ENCODE measurements at regions not wholly inside any gene's neighbourhood (a gene's known extent, or its start where the extent isn't known, plus 50 kb on each side); places are given as distances from the start of the nearest gene placed in this dataset.

DNA sequence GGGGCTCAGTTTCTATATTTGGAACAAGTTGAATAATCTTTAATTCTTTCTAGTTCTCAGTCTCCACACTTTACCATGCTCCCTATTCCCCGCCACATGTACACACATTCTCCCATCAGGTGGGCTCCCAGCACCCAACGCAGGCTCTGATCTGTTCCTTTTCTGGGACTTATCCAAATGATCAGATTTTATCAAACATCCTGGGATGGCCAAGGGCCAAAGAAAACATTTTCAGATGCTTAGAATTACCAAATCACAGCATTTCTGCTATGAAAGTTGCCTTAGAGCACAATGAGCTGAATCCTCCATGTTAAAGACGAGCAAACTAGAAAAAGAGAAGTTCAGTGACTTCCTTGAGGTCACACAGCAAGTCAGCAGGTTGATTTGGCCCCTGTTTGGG lies 153.4 kb downstream of the SEC61B start:
- H3K4me1 Mint-ChIP-seq = no peaks in the 10 kb centered on the region
- CTCF ChIA-PET = no interaction called here
- peaks cover 10% of the 10 kb centered on the region for H3K27me3 Mint-ChIP-seq
- DNase-seq (no peak), ATAC-seq (ENCODE audit: low read depth) (no peak)
- POLR2A ChIA-PET = no interaction called here
- TF ChIP-seq, protein P1, sequence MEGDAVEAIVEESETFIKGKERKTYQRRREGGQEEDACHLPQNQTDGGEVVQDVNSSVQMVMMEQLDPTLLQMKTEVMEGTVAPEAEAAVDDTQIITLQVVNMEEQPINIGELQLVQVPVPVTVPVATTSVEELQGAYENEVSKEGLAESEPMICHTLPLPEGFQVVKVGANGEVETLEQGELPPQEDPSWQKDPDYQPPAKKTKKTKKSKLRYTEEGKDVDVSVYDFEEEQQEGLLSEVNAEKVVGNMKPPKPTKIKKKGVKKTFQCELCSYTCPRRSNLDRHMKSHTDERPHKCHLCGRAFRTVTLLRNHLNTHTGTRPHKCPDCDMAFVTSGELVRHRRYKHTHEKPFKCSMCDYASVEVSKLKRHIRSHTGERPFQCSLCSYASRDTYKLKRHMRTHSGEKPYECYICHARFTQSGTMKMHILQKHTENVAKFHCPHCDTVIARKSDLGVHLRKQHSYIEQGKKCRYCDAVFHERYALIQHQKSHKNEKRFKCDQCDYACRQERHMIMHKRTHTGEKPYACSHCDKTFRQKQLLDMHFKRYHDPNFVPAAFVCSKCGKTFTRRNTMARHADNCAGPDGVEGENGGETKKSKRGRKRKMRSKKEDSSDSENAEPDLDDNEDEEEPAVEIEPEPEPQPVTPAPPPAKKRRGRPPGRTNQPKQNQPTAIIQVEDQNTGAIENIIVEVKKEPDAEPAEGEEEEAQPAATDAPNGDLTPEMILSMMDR (IDR thresholded peaks at IDR 0.05) = no peak
- no peaks in the 10 kb centered on the region for H3K9me3 Mint-ChIP-seq
- intact Hi-C loops (cut with micrococcal nuclease) = no loop called here
- H3K36me3 Mint-ChIP-seq (ENCODE audit: low read depth) = no peaks in the 10 kb centered on the region
- H3K4me3 Mint-ChIP-seq = no peak overlapping the region
- no peak overlapping the region for H3K27ac Mint-ChIP-seq

DNA sequence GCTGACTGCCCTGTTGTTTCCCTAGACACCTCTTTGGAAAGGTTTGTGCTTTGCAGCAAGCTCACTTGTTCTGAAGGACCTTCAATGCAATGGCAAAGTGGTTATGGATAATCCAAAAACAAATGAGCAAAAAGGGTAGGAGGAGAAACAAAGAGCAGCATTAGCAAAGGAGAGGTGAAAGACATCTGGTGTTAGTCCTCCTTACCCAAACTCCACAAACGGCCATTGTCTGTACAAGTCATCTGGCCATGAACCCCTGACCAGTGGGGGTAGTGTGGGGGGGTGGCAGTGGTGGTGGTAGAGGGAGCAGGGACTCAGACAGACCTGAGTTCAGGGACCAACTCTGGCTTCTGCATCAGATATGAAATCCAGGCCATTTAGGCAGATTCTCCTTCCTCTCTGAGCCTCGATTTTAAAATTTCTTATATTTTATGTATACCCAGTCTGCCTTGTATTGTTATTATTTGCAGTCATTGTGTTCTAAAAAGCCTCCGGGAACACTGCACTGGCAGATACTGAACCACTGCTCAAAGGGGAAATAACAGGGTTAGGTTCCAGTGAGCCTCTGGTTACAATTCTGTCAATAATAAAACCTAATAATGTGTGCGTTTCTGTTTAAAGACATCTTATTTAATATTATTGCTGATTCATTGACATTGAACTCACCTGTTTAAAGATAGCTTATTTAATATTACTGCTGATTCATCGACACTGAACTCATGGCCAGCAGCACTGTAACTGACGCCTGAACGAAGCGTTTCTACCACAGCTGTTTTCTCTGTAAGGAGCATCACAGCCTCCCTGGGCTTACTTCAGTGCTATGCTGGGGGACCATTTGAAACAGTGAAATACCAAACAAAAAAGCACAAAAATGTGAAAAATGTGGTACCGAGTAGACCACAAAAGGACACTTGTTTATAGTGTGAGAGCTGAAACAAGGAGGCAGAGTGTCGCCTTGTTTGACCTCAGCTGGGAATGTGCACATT lies 156.0 kb downstream of the SEC61B start:
- DNase-seq (no peak), ATAC-seq (ENCODE audit: low read depth) (no peak)
- Mint-ChIP-seq H3K9me3 (no peaks in the 10 kb centered on the region), H3K4me3 (no peak overlapping the region), H3K27ac (no peak overlapping the region), H3K36me3 (ENCODE audit: low read depth) (no peaks in the 10 kb centered on the region), H3K4me1 (no peaks in the 10 kb centered on the region), H3K27me3 (peaks cover 5% of the 10 kb centered on the region)
- ChIA-PET CTCF (no interaction called here), POLR2A (interaction anchor here (0.7 kb wide), 1 partner anchor 67 kb away, joined by 5 read pairs; no protein-coding TSS in a partner anchor)
- TF ChIP-seq, protein P1 (IDR thresholded peaks at IDR 0.05) = no peak
- intact Hi-C loops (cut with micrococcal nuclease) = no loop called here

DNA sequence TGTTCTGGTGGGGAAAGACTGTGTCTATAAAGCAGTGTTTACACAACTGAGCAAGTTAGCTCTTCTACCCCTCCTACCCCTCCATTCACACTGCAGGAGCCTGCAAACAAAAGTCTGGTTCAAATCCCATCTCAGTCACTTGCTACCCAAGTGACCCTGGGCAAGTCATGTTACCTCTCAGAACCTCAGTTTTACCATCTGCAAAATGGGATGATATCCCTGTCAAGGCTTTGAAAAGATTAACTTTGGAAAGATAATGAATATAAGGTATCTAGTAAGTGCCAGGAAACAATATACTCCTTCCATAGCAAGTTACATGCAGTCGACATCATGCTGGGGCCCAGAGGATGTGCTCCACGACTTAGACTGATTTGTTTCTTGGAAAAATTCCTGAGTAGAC lies 161.5 kb downstream of the SEC61B start:
- Mint-ChIP-seq H3K27ac (no peak overlapping the region), H3K27me3 (peaks cover 5% of the 10 kb centered on the region), H3K9me3 (no peaks in the 10 kb centered on the region), H3K36me3 (ENCODE audit: low read depth) (no peaks in the 10 kb centered on the region), H3K4me3 (no peak overlapping the region), H3K4me1 (no peaks in the 10 kb centered on the region)
- intact Hi-C loops (cut with micrococcal nuclease) = no loop called here
- no peak for DNase-seq
- ATAC-seq (ENCODE audit: low read depth) = no peak
- POLR2A ChIA-PET = no interaction called here
- TF ChIP-seq, protein P1 (IDR thresholded peaks at IDR 0.05) = no peak
- CTCF ChIA-PET = no interaction called here

DNA sequence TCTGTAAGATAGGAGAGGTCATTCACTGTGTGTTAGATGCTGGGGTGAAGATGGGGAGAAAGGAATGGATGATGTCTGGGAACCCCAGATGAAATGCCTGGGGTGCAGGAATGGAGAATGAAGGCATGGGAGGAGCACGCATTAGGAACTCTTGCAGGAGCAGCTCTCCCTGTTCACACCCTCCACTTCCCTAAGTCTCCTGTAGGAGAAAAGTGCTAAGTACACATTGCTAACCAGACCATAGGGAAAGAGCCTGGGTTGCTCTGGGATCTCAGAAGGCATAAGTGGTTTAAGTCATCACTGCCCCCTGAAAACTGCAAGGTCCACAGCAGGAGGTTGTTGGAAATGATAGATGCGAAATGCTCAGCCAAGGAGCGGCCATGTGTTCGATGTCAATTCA lies 163.1 kb downstream of the SEC61B start:
- ChIA-PET CTCF (no interaction called here), POLR2A (no interaction called here)
- H3K27me3 Mint-ChIP-seq = peaks cover 2% of the 10 kb centered on the region
- H3K27ac Mint-ChIP-seq = no peak overlapping the region
- no peak overlapping the region for H3K4me3 Mint-ChIP-seq
- H3K4me1 Mint-ChIP-seq = no peaks in the 10 kb centered on the region
- intact Hi-C loops (cut with micrococcal nuclease) = no loop called here
- H3K9me3 Mint-ChIP-seq = no peaks in the 10 kb centered on the region
- ATAC-seq (ENCODE audit: low read depth) = no peak
- TF ChIP-seq, protein P1 (IDR thresholded peaks at IDR 0.05) = no peak
- H3K36me3 Mint-ChIP-seq (ENCODE audit: low read depth) = no peaks in the 10 kb centered on the region
- DNase-seq = no peak

DNA sequence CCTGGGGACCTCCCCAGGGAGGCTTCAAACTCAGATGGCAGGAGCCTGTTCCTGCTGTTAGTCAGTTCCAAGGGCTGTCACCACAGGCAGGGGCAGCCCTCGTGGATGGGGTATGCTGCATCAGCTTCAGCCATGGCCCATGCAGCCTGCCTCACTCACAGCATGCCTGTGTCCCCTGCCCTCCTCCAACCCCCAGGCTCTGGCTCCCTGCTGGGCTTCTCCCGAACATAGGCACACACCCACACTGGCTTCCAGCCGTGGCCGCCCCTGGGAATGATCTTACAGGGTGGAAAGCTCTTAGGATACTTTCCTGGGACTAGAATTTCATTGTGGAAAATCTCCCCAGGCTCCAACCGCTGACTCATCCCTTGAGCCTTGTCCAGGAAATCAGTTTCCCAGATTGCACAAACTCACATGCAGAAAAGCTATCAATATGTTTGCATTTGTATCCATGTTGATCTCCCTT lies 163.8 kb downstream of the SEC61B start:
- ChIA-PET POLR2A (no interaction called here), CTCF (no interaction called here)
- no peak for DNase-seq
- TF ChIP-seq, protein P1 (IDR thresholded peaks at IDR 0.05) = no peak
- H3K4me3 Mint-ChIP-seq = no peak overlapping the region
- no peaks in the 10 kb centered on the region for H3K27me3 Mint-ChIP-seq
- H3K9me3 Mint-ChIP-seq = no peaks in the 10 kb centered on the region
- no peak overlapping the region for H3K27ac Mint-ChIP-seq
- intact Hi-C loops (cut with micrococcal nuclease) = no loop called here
- ATAC-seq (ENCODE audit: low read depth) = no peak
- H3K36me3 Mint-ChIP-seq (ENCODE audit: low read depth) = no peaks in the 10 kb centered on the region
- H3K4me1 Mint-ChIP-seq = no peaks in the 10 kb centered on the region

Measured in activated B cell treated with CpG ODN at 0.5 μM for 24 hours (primary cell).